Vagina (tissue), 2 donors: ENCODE measurements at regions not wholly inside any gene's neighbourhood (a gene's known extent, or its start where the extent isn't known, plus 50 kb on each side); places are given as distances from the start of the nearest gene placed in this dataset.

ENCODE experiments used
- DNase-seq, 2 donors: peaks; one replicate each; pipeline ENCODE4 v3.0.0-alpha.2; 2017; ENCODE audit errors: extremely low spot score in 2 of 2
- H3K27ac ChIP-seq: fragments of 200-600 bp; sonication (generic); one replicate; pipeline ENCODE4 v1.5.1; 2019
- H3K27me3 ChIP-seq: fragments of 200-600 bp; sonication (generic); one replicate; pipeline ENCODE4 v1.5.1; 2019
- H3K36me3 ChIP-seq, 2 donors: fragments of 200-600 bp; sonication (generic); one replicate each; pipeline ENCODE4 v1.5.1; 2017 to 2019
- H3K4me1 ChIP-seq: fragments of 200-600 bp; sonication (generic); one replicate; pipeline ENCODE4 v1.5.1; 2019
- H3K4me3 ChIP-seq, 2 donors: fragments of 200-600 bp; sonication (generic); 1 replicate in 1 of 2; 2 replicates in 1 of 2; pipeline ENCODE4 v1.5.1; 2016 to 2019
- H3K9me3 ChIP-seq: fragments of 200-600 bp; sonication (generic); one replicate; pipeline ENCODE4 v1.5.1; 2019
- POLR2A ChIP-seq, 2 donors: fragments of 450-650 bp; IDR thresholded peaks; one replicate each; pipeline ENCODE4 v1.6.1; 2017; ENCODE audit warnings: antibody characterized with exemption in 2 of 2, mild to moderate bottlenecking in 2 of 2, moderate library complexity in 2 of 2
- POLR2AphosphoS5 ChIP-seq, 2 donors: sonication (generic); formaldehyde crosslinking; IDR thresholded peaks; one replicate each; pipeline ENCODE4 v1.9.0; 2017; ENCODE audit warnings: antibody characterized with exemption in 2 of 2, mild to moderate bottlenecking in 2 of 2, low read depth in 1 of 2; ENCODE audit not compliant: insufficient read depth in 1 of 2
- intact Hi-C: fragments of 100-400 bp; cut with DNase I; formaldehyde crosslinking; loops from one replicate; pipeline ENCODE4 v1.15.1; 2023
- TF ChIP-seq, protein P1 (sequence below), 3 experiments: fragments of 450-650 bp in 2 of 3; fragments of 200-600 bp in 1 of 3; sonication (generic) in 1 of 3; IDR thresholded peaks; one replicate each; pipeline ENCODE4 v1.5.1; 2017 to 2019; ENCODE audit warnings: antibody characterized with exemption in 3 of 3, mild to moderate bottlenecking in 2 of 3, moderate library complexity in 2 of 3

DNA sequence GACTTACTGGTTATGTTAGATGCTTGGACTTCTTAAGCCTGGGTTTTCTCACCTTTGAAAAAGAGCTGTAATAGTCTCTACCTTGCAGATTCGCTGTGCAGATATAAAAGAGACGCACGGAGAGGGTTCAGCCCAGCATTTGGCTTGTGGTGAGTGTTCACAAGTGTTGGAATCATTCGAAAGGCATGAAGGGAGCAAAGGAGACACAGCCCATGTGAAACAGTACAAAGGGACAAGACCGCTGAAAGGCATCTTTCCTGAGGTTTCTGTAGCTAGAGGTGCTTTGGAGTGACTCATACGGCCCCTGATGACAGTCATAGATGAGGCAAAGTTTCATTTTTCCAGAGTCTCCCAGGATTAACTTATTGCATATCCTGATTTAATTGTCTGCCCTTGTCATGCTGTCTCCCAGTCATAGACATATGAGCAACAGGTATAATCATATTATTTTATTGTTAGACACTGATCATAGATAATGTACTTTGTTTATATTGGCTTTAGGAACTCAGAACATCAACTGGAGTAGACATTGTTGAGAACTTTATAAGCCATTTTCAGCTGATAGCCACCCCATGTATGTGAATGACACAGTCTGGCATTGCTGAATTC is 171.1 kb downstream of the ADRA2A start:
- Histone ChIP-seq H3K27ac (no peak overlapping the region), H3K4me3 (no peak overlapping the region), H3K4me1 (no peaks in the 10 kb centered on the region), H3K36me3 (no peaks in the 10 kb centered on the region), H3K9me3 (no peaks in the 10 kb centered on the region), H3K27me3 (no peaks in the 10 kb centered on the region)
- intact Hi-C loops: no loop called here
- no peak for TF ChIP-seq POLR2AphosphoS5 (IDR thresholded peaks at IDR 0.05; ENCODE audit: insufficient read depth in 1 of 2, low read depth in 1 of 2)
- no peak for TF ChIP-seq POLR2A (IDR thresholded peaks at IDR 0.05)
- TF ChIP-seq, protein P1, sequence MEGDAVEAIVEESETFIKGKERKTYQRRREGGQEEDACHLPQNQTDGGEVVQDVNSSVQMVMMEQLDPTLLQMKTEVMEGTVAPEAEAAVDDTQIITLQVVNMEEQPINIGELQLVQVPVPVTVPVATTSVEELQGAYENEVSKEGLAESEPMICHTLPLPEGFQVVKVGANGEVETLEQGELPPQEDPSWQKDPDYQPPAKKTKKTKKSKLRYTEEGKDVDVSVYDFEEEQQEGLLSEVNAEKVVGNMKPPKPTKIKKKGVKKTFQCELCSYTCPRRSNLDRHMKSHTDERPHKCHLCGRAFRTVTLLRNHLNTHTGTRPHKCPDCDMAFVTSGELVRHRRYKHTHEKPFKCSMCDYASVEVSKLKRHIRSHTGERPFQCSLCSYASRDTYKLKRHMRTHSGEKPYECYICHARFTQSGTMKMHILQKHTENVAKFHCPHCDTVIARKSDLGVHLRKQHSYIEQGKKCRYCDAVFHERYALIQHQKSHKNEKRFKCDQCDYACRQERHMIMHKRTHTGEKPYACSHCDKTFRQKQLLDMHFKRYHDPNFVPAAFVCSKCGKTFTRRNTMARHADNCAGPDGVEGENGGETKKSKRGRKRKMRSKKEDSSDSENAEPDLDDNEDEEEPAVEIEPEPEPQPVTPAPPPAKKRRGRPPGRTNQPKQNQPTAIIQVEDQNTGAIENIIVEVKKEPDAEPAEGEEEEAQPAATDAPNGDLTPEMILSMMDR (IDR thresholded peaks at IDR 0.05): no peak
- no peak for DNase-seq

DNA sequence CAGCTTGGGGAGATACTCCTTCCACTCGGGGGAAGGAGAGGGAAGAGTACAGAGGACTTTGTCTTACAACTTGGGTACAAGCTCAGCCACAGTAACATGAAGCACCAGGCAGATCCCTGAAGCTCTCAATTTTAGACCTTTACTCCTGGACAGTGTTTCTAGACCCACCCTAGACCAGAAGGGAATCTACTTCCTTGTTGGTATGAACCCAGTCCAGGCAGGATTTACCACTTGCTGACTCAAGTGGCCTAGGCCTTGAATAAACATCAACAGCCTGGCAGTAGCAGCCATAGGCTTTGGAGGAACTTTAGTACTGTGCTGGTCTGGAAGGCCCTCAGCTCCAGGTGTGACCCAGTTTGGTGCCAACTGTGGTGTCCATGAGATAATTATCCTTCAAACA is 173.1 kb downstream of the ADRA2A start:
- Histone ChIP-seq H3K27me3 (no peaks in the 10 kb centered on the region), H3K27ac (no peak overlapping the region), H3K4me1 (no peaks in the 10 kb centered on the region), H3K4me3 (no peak overlapping the region), H3K36me3 (no peaks in the 10 kb centered on the region), H3K9me3 (no peaks in the 10 kb centered on the region)
- DNase-seq: no peak
- intact Hi-C loops: no loop called here
- TF ChIP-seq POLR2AphosphoS5 (IDR thresholded peaks at IDR 0.05; ENCODE audit: insufficient read depth in 1 of 2, low read depth in 1 of 2) (no peak), POLR2A (IDR thresholded peaks at IDR 0.05) (no peak)
- TF ChIP-seq, protein P1 (IDR thresholded peaks at IDR 0.05): no peak

DNA sequence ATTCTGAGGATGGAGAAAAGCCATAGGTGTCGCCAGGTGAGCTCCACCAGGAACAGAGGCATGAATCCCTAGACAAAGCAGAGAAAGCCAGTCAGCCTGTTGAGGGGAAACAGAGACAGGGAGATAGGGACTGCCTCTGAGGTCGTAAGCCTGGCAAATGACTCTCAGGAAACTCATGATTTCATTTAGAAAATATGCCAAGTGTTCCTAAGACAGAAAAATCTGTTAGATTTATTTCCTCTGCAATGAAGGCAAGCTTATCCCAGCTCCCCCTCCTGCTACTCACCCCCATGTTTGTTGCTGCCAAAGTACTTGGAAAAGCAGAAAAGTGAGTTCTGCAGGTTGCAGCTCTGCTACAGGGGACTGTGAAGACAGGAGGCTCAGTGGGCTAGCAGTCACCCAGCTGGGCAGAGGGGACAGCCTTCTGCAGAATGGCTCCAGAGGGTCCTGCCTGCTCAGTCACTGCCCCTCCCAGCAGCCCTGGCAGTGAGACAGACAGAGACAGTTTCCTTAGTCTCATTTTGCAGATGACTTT is 184.3 kb downstream of the ADRA2A start:
- Histone ChIP-seq H3K4me3 (no peak overlapping the region), H3K36me3 (no peaks in the 10 kb centered on the region), H3K9me3 (no peaks in the 10 kb centered on the region), H3K4me1 (no peaks in the 10 kb centered on the region), H3K27me3 (no peaks in the 10 kb centered on the region), H3K27ac (no peak overlapping the region)
- intact Hi-C loops: no loop called here
- no peak for TF ChIP-seq POLR2A (IDR thresholded peaks at IDR 0.05)
- DNase-seq: no peak

GRCh38 chr10:111265341-111265740 is 188.5 kb downstream of the ADRA2A start:
- H3K4me1 ChIP-seq: no peaks in the 10 kb centered on the region
- H3K9me3 ChIP-seq: no peaks in the 10 kb centered on the region
- TF ChIP-seq POLR2AphosphoS5 (IDR thresholded peaks at IDR 0.05; ENCODE audit: insufficient read depth in 1 of 2, low read depth in 1 of 2): no peak
- no peak for TF ChIP-seq POLR2A (IDR thresholded peaks at IDR 0.05)
- TF ChIP-seq, protein P1 (IDR thresholded peaks at IDR 0.05): no peak
- intact Hi-C loops: no loop called here
- H3K27me3 ChIP-seq: no peaks in the 10 kb centered on the region
- no peak for DNase-seq
- H3K4me3 ChIP-seq: no peak overlapping the region
- H3K27ac ChIP-seq: no peak overlapping the region
- no peaks in the 10 kb centered on the region for H3K36me3 ChIP-seq

DNA sequence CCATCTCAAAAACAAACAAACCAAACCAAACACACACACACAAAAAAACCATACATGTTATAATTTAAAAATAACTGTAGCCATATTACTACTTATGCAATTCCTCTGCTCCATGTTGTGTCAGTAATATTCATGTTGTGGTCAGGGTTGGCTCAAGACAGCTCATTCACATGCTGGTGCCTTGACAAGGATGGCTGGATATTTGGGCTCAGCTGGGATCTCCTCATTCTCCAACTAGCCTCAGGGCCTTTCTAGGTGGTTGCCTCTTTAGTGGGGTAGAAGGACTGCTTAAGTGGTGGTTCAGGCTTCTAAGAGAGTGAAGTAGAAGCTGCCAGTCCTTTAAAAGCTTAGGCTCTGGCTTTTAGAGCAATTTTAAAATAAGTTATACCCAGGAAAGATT is 189.3 kb downstream of the ADRA2A start:
- Histone ChIP-seq H3K9me3 (no peaks in the 10 kb centered on the region), H3K27me3 (no peaks in the 10 kb centered on the region), H3K36me3 (no peaks in the 10 kb centered on the region), H3K4me1 (no peaks in the 10 kb centered on the region), H3K27ac (no peak overlapping the region), H3K4me3 (no peak overlapping the region)
- no peak for DNase-seq
- TF ChIP-seq, protein P1 (IDR thresholded peaks at IDR 0.05): no peak
- no peak for TF ChIP-seq POLR2A (IDR thresholded peaks at IDR 0.05)
- TF ChIP-seq POLR2AphosphoS5 (IDR thresholded peaks at IDR 0.05; ENCODE audit: insufficient read depth in 1 of 2, low read depth in 1 of 2): no peak
- intact Hi-C loops: no loop called here
